Heart left ventricle (tissue), 16 donors: ENCODE measurements at regions not wholly inside any gene's neighbourhood (a gene's known extent, or its start where the extent isn't known, plus 50 kb on each side); places are given as distances from the start of the nearest gene placed in this dataset.

Experiments used
- ATAC-seq, 4 donors: fragments of 200-7000 bp; cut with Tn5 transposase; one replicate each; pipeline ENCODE4 v1.9.1; 2020 to 2022; ENCODE audit warnings: moderate library complexity in 4 of 4, mild to moderate bottlenecking in 3 of 4, moderate number of reproducible peaks in 1 of 4
- DNase-seq, 5 donors: peaks; one replicate each; pipeline ENCODE4 v3.0.0-alpha.2; 2020
- H3K27ac ChIP-seq, 12 donors: fragments of 200-600 bp; sonication (generic) in 4 of 12; one replicate each; pipeline versions ENCODE4 v1.5.0 to v1.8.0; 2016 to 2022; ENCODE audit warnings: mild to moderate bottlenecking in 2 of 12
- H3K27me3 ChIP-seq, 9 donors: fragments of 200-600 bp; sonication (generic) in 2 of 9; one replicate each; pipeline versions ENCODE4 v1.5.1 to v1.8.0; 2016 to 2022; ENCODE audit warnings: mild to moderate bottlenecking in 3 of 9
- H3K36me3 ChIP-seq, 9 donors: fragments of 200-600 bp; sonication (generic) in 2 of 9; one replicate each; pipeline versions ENCODE4 v1.5.0 to v1.8.0; 2018 to 2022; ENCODE audit warnings: mild to moderate bottlenecking in 2 of 9
- H3K4me1 ChIP-seq, 12 donors: fragments of 200-600 bp; sonication (generic) in 4 of 12; one replicate each; pipeline versions ENCODE4 v1.5.0 to v1.8.0; 2016 to 2022; ENCODE audit warnings: mild to moderate bottlenecking in 3 of 12
- H3K4me3 ChIP-seq, 12 donors: fragments of 200-600 bp; sonication (generic) in 4 of 12; one replicate each; pipeline versions ENCODE4 v1.5.0 to v1.8.0; 2017 to 2022; ENCODE audit warnings: mild to moderate bottlenecking in 9 of 12, moderate library complexity in 4 of 12
- H3K9me3 ChIP-seq, 12 donors: fragments of 200-600 bp; sonication (generic) in 4 of 12; one replicate each; pipeline versions ENCODE4 v1.5.0 to v1.8.0; 2016 to 2022; ENCODE audit warnings: mild to moderate bottlenecking in 1 of 12
- CTCF ChIP-seq, 12 donors: fragments of 200-600 bp; sonication (generic) in 4 of 12; IDR thresholded peaks; one replicate each; pipeline versions ENCODE4 v1.5.0 to v1.8.0; 2018 to 2022; ENCODE audit warnings: antibody characterized with exemption in 12 of 12, mild to moderate bottlenecking in 5 of 12
- POLR2A ChIP-seq, 2 donors: fragments of 450-650 bp; IDR thresholded peaks; one replicate each; pipeline ENCODE4 v1.6.1; 2017; ENCODE audit warnings: antibody characterized with exemption in 2 of 2, mild to moderate bottlenecking in 2 of 2, moderate library complexity in 2 of 2
- WGBS, 4 donors: extraction: QIAGEN DNeasy Blood & Tissue Kit in 2 of 4; methylation state at CpG; one replicate each; pipeline versions ENCODE4 v1.1.5 to v1.1.7; 2013 to 2018; 5-methylcytosine and 5-hydroxymethylcytosine counted together
- intact Hi-C, 10 donors: fragments of 100-400 bp; cut with DNase I; formaldehyde crosslinking; loops; one replicate each; pipeline versions ENCODE4 v1.11.1 to v1.14.2; 2022
- donor health status: ischemic (EF 13 %, LVEDD 7.1; RV severe dilation, severe dysfunction).
- donor health status: healthy with polysubstance abuse.
- donor health status: DM: no; HTN: yes; CAD: no.
- donor health status: DM: no; HTN: no; CAD: no.
- donor health status: ischemic (EF 25% LVEDD 6.9; RV normal size, moderate dysfunction).
- donor health status: ischemic (EF 25% LVEDD 5.7; RV mildly dilated, moderate dysfunction).
- donor health status: healthy.
- donor health status: DM: yes; HTN: yes; CAD: no.
- donor health status: ischemic (EF 35%, LVEDD 5.7; RV mildly dilated, moderate dysfunction).
- donor health status: nonischemic (EF 11% LVEDD 7.7; RV severe dilation, severe dysfunction).
- donor health status: DM: yes; HTN: yes; CAD: no.
- donor health status: PGD.
- donor health status: ischemic (EF 29% LVEDD 5.4; RV normal size, mild dysfunction).
- donor health status: nonischemic (EF 23%, LVEDD 6.1; RV moderate dilation, normal function).

GRCh38 chr3:73719861-73720260 lies 95.1 kb upstream of the PDZRN3 start:
- peaks cover 0 to 11% (median 0%) of the 10 kb centered on the region in 12 donors for H3K9me3 ChIP-seq
- no peaks in the 10 kb centered on the region for H3K36me3 ChIP-seq
- no peaks in the 10 kb centered on the region for H3K27me3 ChIP-seq
- WGBS, 4 donors: 52 to 64% (median 54%) methylated on average over 6 of the region's 6 CpGs
- H3K4me3 ChIP-seq: no peak overlapping the region
- TF ChIP-seq POLR2A (IDR thresholded peaks at IDR 0.05): no peak
- no peak for TF ChIP-seq CTCF (IDR thresholded peaks at IDR 0.05)
- peak overlapping the region in 2 of 12 donors; percentile 44 to 78 for H3K27ac ChIP-seq
- intact Hi-C loops: no loop called here
- DNase-seq: no peak
- peaks cover 0 to 8% (median 0%) of the 10 kb centered on the region in 12 donors for H3K4me1 ChIP-seq
- ATAC-seq: no peak

GRCh38 chr3:73719413-73719851 lies 94.7 kb upstream of the PDZRN3 start:
- 54 to 74% (median 59%) methylated on average over 5 of the region's 5 CpGs for WGBS, 4 donors
- no peak for TF ChIP-seq POLR2A (IDR thresholded peaks at IDR 0.05)
- no peak for TF ChIP-seq CTCF (IDR thresholded peaks at IDR 0.05)

GRCh38 chr3:73718326-73719110 lies 93.8 kb upstream of the PDZRN3 start:
- Histone ChIP-seq H3K27me3 (no peaks in the 10 kb centered on the region), H3K36me3 (no peaks in the 10 kb centered on the region), H3K9me3 (peaks cover 0 to 11% (median 0%) of the 10 kb centered on the region in 12 donors), H3K4me1 (peaks cover 0 to 8% (median 0%) of the 10 kb centered on the region in 12 donors), H3K4me3 (no peak overlapping the region), H3K27ac (peak overlapping the region in 1 of 12 donors; percentile 78)
- DNase-seq (no peak), ATAC-seq (peak in 1 of 4 donors; percentile 16)
- intact Hi-C loops: no loop called here
- TF ChIP-seq CTCF (IDR thresholded peaks at IDR 0.05) (no peak), POLR2A (IDR thresholded peaks at IDR 0.05) (no peak)
- WGBS, 4 donors: 74 to 82% (median 77%) methylated on average over 5 of the region's 5 CpGs

More at GRCh38 chr3:73719413-73719851, 94.7 kb upstream of the PDZRN3 start:
- Histone ChIP-seq H3K27ac (peak overlapping the region in 2 of 12 donors; percentile 44 to 78), H3K36me3 (no peaks in the 10 kb centered on the region), H3K27me3 (no peaks in the 10 kb centered on the region), H3K4me1 (peaks cover 0 to 8% (median 0%) of the 10 kb centered on the region in 12 donors), H3K9me3 (peaks cover 0 to 11% (median 0%) of the 10 kb centered on the region in 12 donors), H3K4me3 (no peak overlapping the region)
- intact Hi-C loops: no loop called here
- DNase-seq: no peak
- ATAC-seq: peak in 1 of 4 donors; percentile 36

- ATAC-seq (no peak), DNase-seq (no peak)
- Histone ChIP-seq H3K27me3 (no peaks in the 10 kb centered on the region), H3K27ac (no peak overlapping the region), H3K36me3 (no peaks in the 10 kb centered on the region), H3K9me3 (peaks cover 0 to 11% (median 0%) of the 10 kb centered on the region in 12 donors), H3K4me3 (no peak overlapping the region), H3K4me1 (peaks cover 0 to 8% (median 0%) of the 10 kb centered on the region in 12 donors)
- TF ChIP-seq CTCF (IDR thresholded peaks at IDR 0.05) (no peak), POLR2A (IDR thresholded peaks at IDR 0.05) (no peak)
- WGBS, 4 donors: 89 to 93% (median 90%) methylated on average over 3 of the region's 3 CpGs
- intact Hi-C loops: no loop called here
Observed at GRCh38 chr3:73716418-73716817, 91.7 kb upstream of the PDZRN3 start.
